ENCODE measurements at regions not wholly inside any gene's neighbourhood (a gene's known extent, or its start where the extent isn't known, plus 50 kb on each side); places are given as distances from the start of the nearest gene placed in this dataset.

- DNase-seq (no peak), FAIRE-seq (no peak)
- Histone ChIP-seq H3K4me3 (ENCODE audit: low read length in 3 of 3) (no peak overlapping the region), H3K27ac (ENCODE audit: low read depth in 2 of 2, low read length in 2 of 2) (no peak overlapping the region), H3K4me1 (ENCODE audit: control insufficient read depth in 2 of 3, insufficient read depth in 2 of 3, low read depth in 1 of 3, low read length in 3 of 3) (no peaks in the 10 kb centered on the region), H3K27me3 (ENCODE audit: control insufficient read depth, insufficient read depth, low read length) (no peaks in the 10 kb centered on the region), H3K9me3 (ENCODE audit: control insufficient read depth in 2 of 3, insufficient read depth in 1 of 3, low read length in 3 of 3) (no peaks in the 10 kb centered on the region), H3K9ac (ENCODE audit: low read length in 3 of 3) (no peak overlapping the region), H3K36me3 (ENCODE audit: control insufficient read depth in 2 of 3, insufficient read depth in 3 of 3, low read length in 3 of 3) (no peaks in the 10 kb centered on the region)
- intact Hi-C loops (cut with DNase I), result no loop called here
- TF ChIP-seq CTCF (IDR thresholded peaks at IDR 0.05; ENCODE audit: borderline replicate concordance, extremely low read depth, insufficient read depth), result no peak
These were observed 1095.7 kb downstream of the IGSF11 start for GRCh38 chr3:117938974-117939373.

- Histone ChIP-seq H3K4me1 (ENCODE audit: control insufficient read depth in 2 of 3, insufficient read depth in 2 of 3, low read depth in 1 of 3, low read length in 3 of 3) (no peaks in the 10 kb centered on the region), H3K4me3 (ENCODE audit: low read length in 3 of 3) (no peak overlapping the region), H3K9ac (ENCODE audit: low read length in 3 of 3) (no peak overlapping the region), H3K9me3 (ENCODE audit: control insufficient read depth in 2 of 3, insufficient read depth in 1 of 3, low read length in 3 of 3) (no peaks in the 10 kb centered on the region), H3K36me3 (ENCODE audit: control insufficient read depth in 2 of 3, insufficient read depth in 3 of 3, low read length in 3 of 3) (no peaks in the 10 kb centered on the region), H3K27me3 (ENCODE audit: control insufficient read depth, insufficient read depth, low read length) (no peaks in the 10 kb centered on the region), H3K27ac (ENCODE audit: low read depth in 2 of 2, low read length in 2 of 2) (no peak overlapping the region)
- no peak for TF ChIP-seq CTCF (IDR thresholded peaks at IDR 0.05; ENCODE audit: borderline replicate concordance, extremely low read depth, insufficient read depth)
- FAIRE-seq, result no peak
- intact Hi-C loops (cut with DNase I), result no loop called here
- DNase-seq, result no peak
These were observed 1095.1 kb downstream of the IGSF11 start for GRCh38 chr3:117939425-117940027.

GRCh38 chr3:117941015-117941414 is 1093.6 kb downstream of the IGSF11 start:
- intact Hi-C loops (cut with DNase I), result no loop called here
- no peaks in the 10 kb centered on the region for H3K4me1 ChIP-seq (ENCODE audit: control insufficient read depth in 2 of 3, insufficient read depth in 2 of 3, low read depth in 1 of 3, low read length in 3 of 3)
- H3K27ac ChIP-seq (ENCODE audit: low read depth in 2 of 2, low read length in 2 of 2), result no peak overlapping the region
- no peaks in the 10 kb centered on the region for H3K27me3 ChIP-seq (ENCODE audit: control insufficient read depth, insufficient read depth, low read length)
- no peaks in the 10 kb centered on the region for H3K9me3 ChIP-seq (ENCODE audit: control insufficient read depth in 2 of 3, insufficient read depth in 1 of 3, low read length in 3 of 3)
- H3K36me3 ChIP-seq (ENCODE audit: control insufficient read depth in 2 of 3, insufficient read depth in 3 of 3, low read length in 3 of 3), result no peaks in the 10 kb centered on the region
- no peak overlapping the region for H3K9ac ChIP-seq (ENCODE audit: low read length in 3 of 3)
- TF ChIP-seq CTCF (IDR thresholded peaks at IDR 0.05; ENCODE audit: borderline replicate concordance, extremely low read depth, insufficient read depth), result no peak
- no peak for FAIRE-seq
- H3K4me3 ChIP-seq (ENCODE audit: low read length in 3 of 3), result no peak overlapping the region
- no peak for DNase-seq

GRCh38 chr3:117941756-117942155 is 1092.9 kb downstream of the IGSF11 start:
- Histone ChIP-seq H3K27ac (ENCODE audit: low read depth in 2 of 2, low read length in 2 of 2) (no peak overlapping the region), H3K9me3 (ENCODE audit: control insufficient read depth in 2 of 3, insufficient read depth in 1 of 3, low read length in 3 of 3) (no peaks in the 10 kb centered on the region), H3K4me1 (ENCODE audit: control insufficient read depth in 2 of 3, insufficient read depth in 2 of 3, low read depth in 1 of 3, low read length in 3 of 3) (no peaks in the 10 kb centered on the region), H3K27me3 (ENCODE audit: control insufficient read depth, insufficient read depth, low read length) (no peaks in the 10 kb centered on the region), H3K4me3 (ENCODE audit: low read length in 3 of 3) (no peak overlapping the region), H3K9ac (ENCODE audit: low read length in 3 of 3) (no peak overlapping the region), H3K36me3 (ENCODE audit: control insufficient read depth in 2 of 3, insufficient read depth in 3 of 3, low read length in 3 of 3) (no peaks in the 10 kb centered on the region)
- FAIRE-seq, result no peak
- intact Hi-C loops (cut with DNase I), result no loop called here
- no peak for DNase-seq
- no peak for TF ChIP-seq CTCF (IDR thresholded peaks at IDR 0.05; ENCODE audit: borderline replicate concordance, extremely low read depth, insufficient read depth)

All from kidney (tissue), 13 donors.